Neural crest cell (in vitro differentiated cells): ENCODE measurements at regions not wholly inside any gene's neighbourhood (a gene's known extent, or its start where the extent isn't known, plus 50 kb on each side); places are given as distances from the start of the nearest gene placed in this dataset.
"Not testable (repeated sequence)": the region's sequence is repeated elsewhere in the genome, so short reads cannot be mapped to it uniquely, and the experiment has no call there.

Source experiments
- DNase-seq: peaks from one replicate; pipeline ENCODE4 v3.0.0; 2021; ENCODE audit warnings: low read depth, mixed read lengths, low spot score
- H3K27ac Mint-ChIP-seq: one replicate; pipeline ENCODE4 v1.8.0; 2021; ENCODE audit warnings: mild to moderate bottlenecking, mixed read lengths; ENCODE audit not compliant: unreplicated experiment
- H3K27me3 Mint-ChIP-seq: 2 replicates; pipeline ENCODE4 v1.8.0; 2021; ENCODE audit warnings: low read depth, mild to moderate bottlenecking, mixed read lengths
- H3K36me3 Mint-ChIP-seq: 2 replicates; pipeline ENCODE4 v1.8.0; 2021; ENCODE audit warnings: low read depth, mild to moderate bottlenecking, mixed read lengths
- H3K4me1 Mint-ChIP-seq: 2 replicates; pipeline ENCODE4 v1.8.0; 2021; ENCODE audit warnings: mixed read lengths
- H3K4me3 Mint-ChIP-seq: one replicate; pipeline ENCODE4 v1.8.0; 2021; ENCODE audit warnings: mild to moderate bottlenecking, mixed read lengths
- H3K9me3 Mint-ChIP-seq: 2 replicates; pipeline ENCODE4 v1.8.0; 2021; ENCODE audit warnings: mixed read lengths
- TF ChIP-seq, protein P1 (sequence below): fragments of 200-600 bp; sonication (generic); conservative IDR thresholded peaks from 2 replicates; pipeline ENCODE4 v1.5.0; 2021; ENCODE audit warnings: antibody characterized with exemption, mild to moderate bottlenecking

GRCh38 chr6:113680301-113680700 is 176.8 kb upstream of the MARCKS start:
- no peak for DNase-seq
- no peaks in the 10 kb centered on the region for H3K27me3 Mint-ChIP-seq
- H3K4me1 Mint-ChIP-seq, result peaks cover 11% of the 10 kb centered on the region
- H3K4me3 Mint-ChIP-seq, result no peak overlapping the region
- no peaks in the 10 kb centered on the region for H3K36me3 Mint-ChIP-seq
- H3K9me3 Mint-ChIP-seq, result no peaks in the 10 kb centered on the region
- TF ChIP-seq, protein P1, sequence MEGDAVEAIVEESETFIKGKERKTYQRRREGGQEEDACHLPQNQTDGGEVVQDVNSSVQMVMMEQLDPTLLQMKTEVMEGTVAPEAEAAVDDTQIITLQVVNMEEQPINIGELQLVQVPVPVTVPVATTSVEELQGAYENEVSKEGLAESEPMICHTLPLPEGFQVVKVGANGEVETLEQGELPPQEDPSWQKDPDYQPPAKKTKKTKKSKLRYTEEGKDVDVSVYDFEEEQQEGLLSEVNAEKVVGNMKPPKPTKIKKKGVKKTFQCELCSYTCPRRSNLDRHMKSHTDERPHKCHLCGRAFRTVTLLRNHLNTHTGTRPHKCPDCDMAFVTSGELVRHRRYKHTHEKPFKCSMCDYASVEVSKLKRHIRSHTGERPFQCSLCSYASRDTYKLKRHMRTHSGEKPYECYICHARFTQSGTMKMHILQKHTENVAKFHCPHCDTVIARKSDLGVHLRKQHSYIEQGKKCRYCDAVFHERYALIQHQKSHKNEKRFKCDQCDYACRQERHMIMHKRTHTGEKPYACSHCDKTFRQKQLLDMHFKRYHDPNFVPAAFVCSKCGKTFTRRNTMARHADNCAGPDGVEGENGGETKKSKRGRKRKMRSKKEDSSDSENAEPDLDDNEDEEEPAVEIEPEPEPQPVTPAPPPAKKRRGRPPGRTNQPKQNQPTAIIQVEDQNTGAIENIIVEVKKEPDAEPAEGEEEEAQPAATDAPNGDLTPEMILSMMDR, result no peak
- H3K27ac Mint-ChIP-seq, result no peak overlapping the region

GRCh38 chr6:113683968-113684367 is 173.2 kb upstream of the MARCKS start:
- TF ChIP-seq, protein P1, result no peak
- Mint-ChIP-seq H3K27ac (no peak overlapping the region), H3K4me3 (no peak overlapping the region), H3K27me3 (no peaks in the 10 kb centered on the region), H3K36me3 (no peaks in the 10 kb centered on the region), H3K9me3 (no peaks in the 10 kb centered on the region), H3K4me1 (peaks cover 7% of the 10 kb centered on the region)
- DNase-seq, result no peak

- H3K4me1 Mint-ChIP-seq, result peaks cover 7% of the 10 kb centered on the region
- H3K4me3 Mint-ChIP-seq, result no peak overlapping the region
- no peak for DNase-seq
- no peak overlapping the region for H3K27ac Mint-ChIP-seq
- H3K9me3 Mint-ChIP-seq, result no peaks in the 10 kb centered on the region
- no peaks in the 10 kb centered on the region for H3K27me3 Mint-ChIP-seq
- TF ChIP-seq, protein P1, result no peak
- no peaks in the 10 kb centered on the region for H3K36me3 Mint-ChIP-seq
These were observed 172.7 kb upstream of the MARCKS start for GRCh38 chr6:113684382-113684901.

DNA sequence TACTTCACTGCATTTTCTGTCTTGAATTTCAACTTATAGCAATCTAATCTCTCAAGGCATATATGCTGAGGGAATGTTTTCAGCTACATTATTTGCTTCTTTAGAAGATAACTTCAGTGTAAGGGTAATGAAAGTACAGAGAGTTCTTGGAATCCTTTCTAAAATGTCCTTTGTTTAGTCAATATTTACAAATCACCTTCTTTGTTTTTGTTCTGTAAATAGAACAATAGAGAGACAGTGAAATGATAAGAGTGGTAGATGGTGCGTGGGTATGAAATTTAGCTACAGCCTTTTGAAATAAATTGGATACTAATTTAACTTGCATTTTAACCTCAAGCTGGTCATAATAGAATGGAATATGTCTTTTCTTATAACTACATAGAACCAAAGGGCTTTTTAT is 171.1 kb upstream of the MARCKS start:
- Mint-ChIP-seq H3K9me3 (no peaks in the 10 kb centered on the region), H3K27me3 (no peaks in the 10 kb centered on the region), H3K4me3 (no peak overlapping the region), H3K36me3 (no peaks in the 10 kb centered on the region), H3K4me1 (no peaks in the 10 kb centered on the region), H3K27ac (no peak overlapping the region)
- TF ChIP-seq, protein P1, result no peak
- no peak for DNase-seq

DNA sequence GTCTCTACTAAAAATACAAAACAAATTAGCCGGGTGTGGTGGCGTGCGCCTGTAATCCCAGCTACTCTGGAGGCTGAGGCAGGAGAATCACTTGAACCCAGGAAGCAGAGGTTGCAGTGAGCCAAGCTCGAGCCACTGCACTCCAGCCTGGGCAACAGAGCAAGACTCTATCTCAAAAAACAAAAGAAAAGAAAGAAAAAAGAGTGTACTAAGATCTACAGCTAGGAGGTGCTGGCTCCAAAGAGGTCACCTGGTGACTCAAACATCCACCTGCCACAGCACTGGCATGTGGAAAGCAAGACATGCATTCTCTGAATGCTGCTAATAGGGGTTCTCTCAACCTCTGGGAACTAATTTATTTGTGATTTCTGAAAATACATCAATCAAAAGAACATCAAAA is 167.5 kb upstream of the MARCKS start:
- not testable (repeated sequence) for H3K27me3 Mint-ChIP-seq, H3K4me1 Mint-ChIP-seq, H3K27ac Mint-ChIP-seq, H3K9me3 Mint-ChIP-seq, DNase-seq, H3K4me3 Mint-ChIP-seq, H3K36me3 Mint-ChIP-seq

DNA sequence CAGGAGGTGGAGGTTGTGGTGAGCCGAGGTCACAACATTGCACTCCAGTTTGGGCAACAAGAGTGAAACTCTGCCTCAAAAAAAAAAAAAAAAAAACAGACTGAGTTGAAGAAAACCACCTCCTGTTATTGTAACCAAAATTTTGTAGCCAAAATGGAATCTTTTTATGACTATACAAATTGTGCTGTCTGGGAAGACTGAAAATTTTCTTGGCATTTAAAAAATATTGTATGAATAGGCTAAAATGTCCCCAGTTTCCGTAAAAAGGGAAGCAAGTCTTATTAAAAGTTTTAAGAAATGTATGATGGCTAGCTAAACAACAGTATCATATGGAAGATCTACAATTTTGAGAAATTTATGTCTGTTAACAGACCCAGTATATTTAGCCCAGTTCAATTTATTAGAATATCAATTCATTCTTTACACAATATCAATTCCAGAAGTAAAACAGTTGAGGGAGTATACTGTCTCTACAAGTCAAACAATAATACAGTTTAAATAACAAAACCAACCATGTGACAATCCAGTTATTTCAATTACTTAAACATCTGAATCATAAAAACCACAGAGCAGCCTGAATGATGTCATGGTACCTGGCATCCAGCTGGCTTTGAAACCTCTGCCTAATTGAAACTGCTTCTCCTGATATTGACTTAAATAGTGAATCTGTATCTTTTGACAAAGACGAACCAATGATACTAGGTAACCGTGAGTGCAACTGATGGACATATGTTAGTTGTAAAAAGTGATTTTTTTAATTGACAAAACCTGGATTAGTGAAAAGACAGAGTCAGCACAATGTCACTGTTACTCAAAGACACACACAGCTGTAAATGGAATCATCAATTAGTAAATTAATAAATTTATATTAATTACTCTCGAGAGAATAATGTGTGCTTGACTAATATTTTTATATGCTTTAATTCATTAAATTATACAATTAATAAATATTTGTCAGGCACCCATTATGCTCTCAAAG is 166.6 kb upstream of the MARCKS start:
- DNase-seq, result no peak
- Mint-ChIP-seq H3K27me3 (no peaks in the 10 kb centered on the region), H3K4me1 (peaks cover 4% of the 10 kb centered on the region), H3K27ac (no peak overlapping the region), H3K9me3 (no peaks in the 10 kb centered on the region), H3K4me3 (no peak overlapping the region), H3K36me3 (no peaks in the 10 kb centered on the region)
- TF ChIP-seq, protein P1, result no peak
